ENCODE measurements at regions not wholly inside any gene's neighbourhood (a gene's known extent, or its start where the extent isn't known, plus 50 kb on each side); places are given as distances from the start of the nearest gene placed in this dataset.

DNA sequence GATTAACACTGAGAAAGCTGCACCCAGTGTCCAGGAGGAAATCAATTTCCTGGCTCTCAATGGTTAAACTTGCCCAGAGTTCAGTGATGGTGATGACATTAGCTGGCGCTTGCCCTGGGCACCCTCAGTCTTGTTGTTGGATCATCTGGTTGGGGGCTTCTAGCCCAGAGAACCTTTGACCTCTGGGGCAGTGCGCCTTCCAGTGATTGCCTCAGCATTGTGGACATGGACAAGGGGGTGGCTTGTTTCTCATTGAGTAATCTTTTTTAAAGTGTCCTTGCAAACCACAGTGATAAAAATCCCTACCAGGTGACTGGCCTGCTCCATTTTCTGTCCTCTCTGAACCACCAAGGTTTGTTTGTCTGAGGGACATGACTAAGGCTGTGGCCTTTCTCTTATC, 95.6 kb upstream of the USP9Y start:
- Histone ChIP-seq H4K20me1 (ENCODE audit: insufficient read depth) (no peaks in the 10 kb centered on the region), H3K27me3 (ENCODE audit: insufficient read depth, low read depth, low read length) (no peaks in the 10 kb centered on the region), H3K9ac (ENCODE audit: low read length) (no peak overlapping the region), H3K27ac (ENCODE audit: low read length) (no peak overlapping the region), H3F3A (ENCODE audit: insufficient read depth, low read length, poor library complexity, severe bottlenecking) (no peaks in the 10 kb centered on the region), H3K4me2 (ENCODE audit: low read length) (no peak overlapping the region), H3K9me2 (ENCODE audit: insufficient read depth, low read length) (no peaks in the 10 kb centered on the region), H3K4me3 (ENCODE audit: low read length) (no peak overlapping the region), H3K9me3 (ENCODE audit: low read length) (no peaks in the 10 kb centered on the region), H2AFZ (ENCODE audit: low read depth, low read length) (no peak overlapping the region), H3K79me2 (replicated peaks; ENCODE audit: insufficient read depth, low read length) (no peaks in the 10 kb centered on the region), H3K36me3 (ENCODE audit: insufficient read depth, low read length) (no peaks in the 10 kb centered on the region)
- no peak for TF ChIP-seq MXI1 (conservative IDR thresholded peaks at IDR 0.05; ENCODE audit: poor library complexity, severe bottlenecking)
- no peak for TF ChIP-seq TAF1 (IDR thresholded peaks at IDR 0.05; ENCODE audit: low read depth)
- TF ChIP-seq SMC3 (conservative IDR thresholded peaks at IDR 0.05; ENCODE audit: poor library complexity), result no peak
- TF ChIP-seq, protein P1, sequence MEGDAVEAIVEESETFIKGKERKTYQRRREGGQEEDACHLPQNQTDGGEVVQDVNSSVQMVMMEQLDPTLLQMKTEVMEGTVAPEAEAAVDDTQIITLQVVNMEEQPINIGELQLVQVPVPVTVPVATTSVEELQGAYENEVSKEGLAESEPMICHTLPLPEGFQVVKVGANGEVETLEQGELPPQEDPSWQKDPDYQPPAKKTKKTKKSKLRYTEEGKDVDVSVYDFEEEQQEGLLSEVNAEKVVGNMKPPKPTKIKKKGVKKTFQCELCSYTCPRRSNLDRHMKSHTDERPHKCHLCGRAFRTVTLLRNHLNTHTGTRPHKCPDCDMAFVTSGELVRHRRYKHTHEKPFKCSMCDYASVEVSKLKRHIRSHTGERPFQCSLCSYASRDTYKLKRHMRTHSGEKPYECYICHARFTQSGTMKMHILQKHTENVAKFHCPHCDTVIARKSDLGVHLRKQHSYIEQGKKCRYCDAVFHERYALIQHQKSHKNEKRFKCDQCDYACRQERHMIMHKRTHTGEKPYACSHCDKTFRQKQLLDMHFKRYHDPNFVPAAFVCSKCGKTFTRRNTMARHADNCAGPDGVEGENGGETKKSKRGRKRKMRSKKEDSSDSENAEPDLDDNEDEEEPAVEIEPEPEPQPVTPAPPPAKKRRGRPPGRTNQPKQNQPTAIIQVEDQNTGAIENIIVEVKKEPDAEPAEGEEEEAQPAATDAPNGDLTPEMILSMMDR (IDR thresholded peaks at IDR 0.05; ENCODE audit: poor library complexity, severe bottlenecking), result no peak

DNA sequence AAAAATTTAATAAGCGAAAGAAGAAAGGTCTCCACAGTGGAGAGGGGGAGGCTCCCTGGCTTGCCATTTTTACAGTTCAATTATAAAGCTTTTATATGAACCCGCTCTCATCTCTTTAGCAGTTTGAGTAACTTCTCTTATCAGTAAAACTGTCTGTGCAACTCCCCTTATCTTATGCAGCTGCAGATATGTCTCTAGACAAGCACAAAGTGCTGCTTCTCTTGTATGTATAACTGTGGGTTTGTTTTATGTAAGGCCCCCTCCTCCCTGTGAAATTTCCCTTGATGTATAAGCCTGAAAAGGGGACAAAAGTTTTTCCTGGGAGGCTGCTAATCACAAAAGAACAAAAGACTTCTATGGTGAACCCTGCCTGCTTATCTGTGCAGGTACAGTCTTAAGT, 90.2 kb upstream of the USP9Y start:
- Histone ChIP-seq H3K9me2 (ENCODE audit: insufficient read depth, low read length) (no peaks in the 10 kb centered on the region), H3K9me3 (ENCODE audit: low read length) (no peaks in the 10 kb centered on the region), H3K9ac (ENCODE audit: low read length) (no peak overlapping the region), H3K79me2 (replicated peaks; ENCODE audit: insufficient read depth, low read length) (no peaks in the 10 kb centered on the region), H3F3A (ENCODE audit: insufficient read depth, low read length, poor library complexity, severe bottlenecking) (no peaks in the 10 kb centered on the region), H3K4me3 (ENCODE audit: low read length) (no peak overlapping the region), H3K4me2 (ENCODE audit: low read length) (no peak overlapping the region), H3K36me3 (ENCODE audit: insufficient read depth, low read length) (no peaks in the 10 kb centered on the region), H3K27me3 (ENCODE audit: insufficient read depth, low read depth, low read length) (no peaks in the 10 kb centered on the region), H2AFZ (ENCODE audit: low read depth, low read length) (no peak overlapping the region), H4K20me1 (ENCODE audit: insufficient read depth) (no peaks in the 10 kb centered on the region), H3K27ac (ENCODE audit: low read length) (no peak overlapping the region)
- TF ChIP-seq MXI1 (conservative IDR thresholded peaks at IDR 0.05; ENCODE audit: poor library complexity, severe bottlenecking), result no peak

DNA sequence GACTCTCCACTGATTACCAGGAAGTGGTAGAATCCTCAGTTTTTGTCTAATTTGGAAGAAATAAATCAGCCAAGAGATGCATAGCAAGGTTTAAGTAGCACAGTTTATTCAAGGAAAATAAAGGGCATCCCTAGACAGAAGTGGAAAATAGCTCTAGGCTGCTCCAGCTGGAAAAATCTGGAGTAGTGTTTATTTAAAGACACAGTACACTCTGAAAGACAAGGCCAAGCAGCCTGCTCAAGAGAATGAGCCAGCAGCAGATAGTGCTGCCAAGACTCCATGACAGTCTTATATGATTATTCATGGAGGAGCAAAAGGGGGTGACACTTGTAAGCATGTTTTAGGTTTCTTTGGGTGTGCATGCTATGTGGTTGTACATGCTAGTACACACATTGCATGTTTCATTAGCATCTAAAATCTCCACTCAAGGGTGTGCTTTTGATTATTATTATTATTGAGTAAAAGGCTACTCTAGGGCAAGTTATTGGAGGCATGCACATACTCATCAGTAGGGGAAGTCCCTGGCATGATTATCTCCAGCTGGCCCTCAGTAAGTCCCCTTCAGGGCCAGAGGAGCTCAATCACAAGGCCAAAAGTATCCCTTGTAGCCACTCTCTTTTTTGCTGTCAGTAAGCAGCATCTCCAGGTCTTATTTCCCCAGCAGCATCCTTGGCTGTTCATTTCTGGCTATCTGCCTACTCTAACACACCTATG, 85.1 kb upstream of the USP9Y start:
- no peaks in the 10 kb centered on the region for H3K9me2 ChIP-seq (ENCODE audit: insufficient read depth, low read length)
- H4K20me1 ChIP-seq (ENCODE audit: insufficient read depth), result no peaks in the 10 kb centered on the region
- no peak overlapping the region for H3K4me2 ChIP-seq (ENCODE audit: low read length)
- H3K9me3 ChIP-seq (ENCODE audit: low read length), result no peaks in the 10 kb centered on the region
- H3K4me3 ChIP-seq (ENCODE audit: low read length), result no peak overlapping the region
- no peak overlapping the region for H3K9ac ChIP-seq (ENCODE audit: low read length)
- H3K36me3 ChIP-seq (ENCODE audit: insufficient read depth, low read length), result no peaks in the 10 kb centered on the region
- no peak for TF ChIP-seq RAD21 (conservative IDR thresholded peaks at IDR 0.05)
- no peak for TF ChIP-seq SMC3 (conservative IDR thresholded peaks at IDR 0.05; ENCODE audit: poor library complexity)
- TF ChIP-seq, protein P1 (IDR thresholded peaks at IDR 0.05; ENCODE audit: poor library complexity, severe bottlenecking), result no peak
- TF ChIP-seq EP300 (conservative IDR thresholded peaks at IDR 0.05; ENCODE audit: poor library complexity, severe bottlenecking), result no peak
- no peak for TF ChIP-seq TAF1 (IDR thresholded peaks at IDR 0.05; ENCODE audit: low read depth)
- no peak for TF ChIP-seq MXI1 (conservative IDR thresholded peaks at IDR 0.05; ENCODE audit: poor library complexity, severe bottlenecking)
- no peak for TF ChIP-seq EZH2 (IDR thresholded peaks at IDR 0.05; ENCODE audit: borderline replicate concordance, insufficient read depth, low read length, poor library complexity, severe bottlenecking)
- TF ChIP-seq, protein P2, sequence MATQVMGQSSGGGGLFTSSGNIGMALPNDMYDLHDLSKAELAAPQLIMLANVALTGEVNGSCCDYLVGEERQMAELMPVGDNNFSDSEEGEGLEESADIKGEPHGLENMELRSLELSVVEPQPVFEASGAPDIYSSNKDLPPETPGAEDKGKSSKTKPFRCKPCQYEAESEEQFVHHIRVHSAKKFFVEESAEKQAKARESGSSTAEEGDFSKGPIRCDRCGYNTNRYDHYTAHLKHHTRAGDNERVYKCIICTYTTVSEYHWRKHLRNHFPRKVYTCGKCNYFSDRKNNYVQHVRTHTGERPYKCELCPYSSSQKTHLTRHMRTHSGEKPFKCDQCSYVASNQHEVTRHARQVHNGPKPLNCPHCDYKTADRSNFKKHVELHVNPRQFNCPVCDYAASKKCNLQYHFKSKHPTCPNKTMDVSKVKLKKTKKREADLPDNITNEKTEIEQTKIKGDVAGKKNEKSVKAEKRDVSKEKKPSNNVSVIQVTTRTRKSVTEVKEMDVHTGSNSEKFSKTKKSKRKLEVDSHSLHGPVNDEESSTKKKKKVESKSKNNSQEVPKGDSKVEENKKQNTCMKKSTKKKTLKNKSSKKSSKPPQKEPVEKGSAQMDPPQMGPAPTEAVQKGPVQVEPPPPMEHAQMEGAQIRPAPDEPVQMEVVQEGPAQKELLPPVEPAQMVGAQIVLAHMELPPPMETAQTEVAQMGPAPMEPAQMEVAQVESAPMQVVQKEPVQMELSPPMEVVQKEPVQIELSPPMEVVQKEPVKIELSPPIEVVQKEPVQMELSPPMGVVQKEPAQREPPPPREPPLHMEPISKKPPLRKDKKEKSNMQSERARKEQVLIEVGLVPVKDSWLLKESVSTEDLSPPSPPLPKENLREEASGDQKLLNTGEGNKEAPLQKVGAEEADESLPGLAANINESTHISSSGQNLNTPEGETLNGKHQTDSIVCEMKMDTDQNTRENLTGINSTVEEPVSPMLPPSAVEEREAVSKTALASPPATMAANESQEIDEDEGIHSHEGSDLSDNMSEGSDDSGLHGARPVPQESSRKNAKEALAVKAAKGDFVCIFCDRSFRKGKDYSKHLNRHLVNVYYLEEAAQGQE (IDR thresholded peaks at IDR 0.05; ENCODE audit: borderline replicate concordance), result no peak
- no peak for TF ChIP-seq POLR2AphosphoS5 (IDR thresholded peaks at IDR 0.05)
- H3K27ac ChIP-seq (ENCODE audit: low read length), result no peak overlapping the region
- no peaks in the 10 kb centered on the region for H3F3A ChIP-seq (ENCODE audit: insufficient read depth, low read length, poor library complexity, severe bottlenecking)
- H2AFZ ChIP-seq (ENCODE audit: low read depth, low read length), result no peak overlapping the region
- H3K27me3 ChIP-seq (ENCODE audit: insufficient read depth, low read depth, low read length), result no peaks in the 10 kb centered on the region
- no peaks in the 10 kb centered on the region for H3K79me2 ChIP-seq (replicated peaks; ENCODE audit: insufficient read depth, low read length)
